ENCODE measurements at regions not wholly inside any gene's neighbourhood (a gene's known extent, or its start where the extent isn't known, plus 50 kb on each side); places are given as distances from the start of the nearest gene placed in this dataset. TPM values are rescaled to one million over a fixed set of nuclear protein-coding genes. Genes with fewer than 3 reads are reported as not detected.

DNA sequence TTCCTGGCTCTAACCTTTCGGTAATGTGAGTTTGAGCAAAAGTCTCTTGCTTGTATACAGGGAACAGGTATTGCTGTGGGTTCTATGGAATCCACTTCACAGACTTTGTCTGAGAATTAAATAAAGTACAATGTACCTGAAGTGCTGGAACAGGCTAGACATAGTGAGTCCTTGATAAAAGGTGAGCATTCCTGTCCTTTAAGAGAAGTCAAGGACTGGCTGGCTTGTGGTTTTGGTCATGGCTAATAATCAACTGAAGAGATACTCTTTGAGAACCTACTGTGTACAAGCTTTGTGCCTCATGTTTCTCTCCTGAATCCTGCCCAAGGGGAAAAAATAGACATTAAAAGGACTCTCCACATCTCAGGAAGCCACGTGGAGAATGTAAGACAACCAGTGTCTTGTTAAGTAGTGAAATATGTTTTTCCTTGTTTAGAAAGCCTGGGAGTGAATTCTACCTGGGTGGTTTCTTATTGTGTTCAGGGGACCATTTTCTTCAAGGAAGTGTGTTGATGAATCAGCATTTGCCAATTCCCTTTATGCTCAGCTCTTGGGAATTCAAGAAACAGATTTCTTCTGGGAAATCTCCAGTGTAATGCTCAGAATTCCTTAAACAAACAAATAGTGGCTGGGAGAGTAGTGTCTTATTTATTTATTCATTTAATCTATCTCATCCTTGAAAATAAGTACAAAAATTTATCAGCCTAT lies 55.2 kb upstream of the PLD5 start:
- H3K9me3 ChIP-seq (ENCODE audit: low read depth), result no peaks in the 10 kb centered on the region
- H3K36me3 Mint-ChIP-seq, result peaks cover 2% of the 10 kb centered on the region
- TF ChIP-seq EZH2phosphoT487 (IDR thresholded peaks at IDR 0.05) (no peak), EZH2 (IDR thresholded peaks at IDR 0.05) (no peak)
- TF ChIP-seq, protein P1, sequence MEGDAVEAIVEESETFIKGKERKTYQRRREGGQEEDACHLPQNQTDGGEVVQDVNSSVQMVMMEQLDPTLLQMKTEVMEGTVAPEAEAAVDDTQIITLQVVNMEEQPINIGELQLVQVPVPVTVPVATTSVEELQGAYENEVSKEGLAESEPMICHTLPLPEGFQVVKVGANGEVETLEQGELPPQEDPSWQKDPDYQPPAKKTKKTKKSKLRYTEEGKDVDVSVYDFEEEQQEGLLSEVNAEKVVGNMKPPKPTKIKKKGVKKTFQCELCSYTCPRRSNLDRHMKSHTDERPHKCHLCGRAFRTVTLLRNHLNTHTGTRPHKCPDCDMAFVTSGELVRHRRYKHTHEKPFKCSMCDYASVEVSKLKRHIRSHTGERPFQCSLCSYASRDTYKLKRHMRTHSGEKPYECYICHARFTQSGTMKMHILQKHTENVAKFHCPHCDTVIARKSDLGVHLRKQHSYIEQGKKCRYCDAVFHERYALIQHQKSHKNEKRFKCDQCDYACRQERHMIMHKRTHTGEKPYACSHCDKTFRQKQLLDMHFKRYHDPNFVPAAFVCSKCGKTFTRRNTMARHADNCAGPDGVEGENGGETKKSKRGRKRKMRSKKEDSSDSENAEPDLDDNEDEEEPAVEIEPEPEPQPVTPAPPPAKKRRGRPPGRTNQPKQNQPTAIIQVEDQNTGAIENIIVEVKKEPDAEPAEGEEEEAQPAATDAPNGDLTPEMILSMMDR (IDR thresholded peaks at IDR 0.05), result no peak
- H3K9ac ChIP-seq, result no peak overlapping the region
- no peaks in the 10 kb centered on the region for H4K20me1 ChIP-seq (ENCODE audit: low read depth)
- no peaks in the 10 kb centered on the region for H3K27me3 ChIP-seq
- no peak for DNase-seq (ENCODE audit: low spot score)
- H3K27ac ChIP-seq, result no peak overlapping the region
- no peak overlapping the region for H2AFZ ChIP-seq (replicated peaks)
- no peaks in the 10 kb centered on the region for H3K36me3 ChIP-seq
- no peaks in the 10 kb centered on the region for H3K79me2 ChIP-seq (ENCODE audit: low read depth)
- H3K4me3 ChIP-seq, result no peak overlapping the region
- no peak overlapping the region for H3K4me2 ChIP-seq
- H3K9me3 Mint-ChIP-seq, result peaks cover 3% of the 10 kb centered on the region
- no peak overlapping the region for H3K4me3 Mint-ChIP-seq
- no peaks in the 10 kb centered on the region for H3K4me1 ChIP-seq
- peaks cover 6% of the 10 kb centered on the region for H3K27me3 Mint-ChIP-seq (ENCODE audit: insufficient read depth, low read depth)
- no peak overlapping the region for H3K27ac Mint-ChIP-seq
- H3K4me1 Mint-ChIP-seq, result no peaks in the 10 kb centered on the region
- H3F3A ChIP-seq (ENCODE audit: low read depth), result no peaks in the 10 kb centered on the region

Small RNAs in the stretch of these regions (small RNA-seq; reads per million reads assigned to genes)
- not detected for gene AL603825.1
